NB4 (cell line): ENCODE measurements at regions not wholly inside any gene's neighbourhood (a gene's known extent, or its start where the extent isn't known, plus 50 kb on each side); places are given as distances from the start of the nearest gene placed in this dataset.

Source experiments
- DNase-seq: peaks from one replicate; pipeline ENCODE4 v3.0.0; 2010; ENCODE audit warnings: low read depth
- H3K4me3 ChIP-seq: one replicate; pipeline ENCODE4 v1.5.1; 2011; ENCODE audit warnings: mild to moderate bottlenecking, low read depth, low read length, moderate library complexity
- MAX ChIP-seq: IDR thresholded peaks from 2 replicates; pipeline ENCODE4 v1.6.1; 2011; ENCODE audit warnings: low read depth, low read length
- MYC ChIP-seq: IDR thresholded peaks from 2 replicates; pipeline ENCODE4 v1.6.1; 2011; ENCODE audit warnings: low read depth, low read length
- POLR2A ChIP-seq: IDR thresholded peaks from 2 replicates; pipeline ENCODE4 v1.6.1; 2011; ENCODE audit warnings: mild to moderate bottlenecking; ENCODE audit not compliant: insufficient read length; ENCODE audit errors: extremely low read depth
- TF ChIP-seq, protein P1 (sequence below): IDR thresholded peaks from one replicate; pipeline ENCODE4 v1.5.1; 2012; ENCODE audit warnings: low read depth, low read length

- no peak overlapping the region for H3K4me3 ChIP-seq
- DNase-seq = no peak
- TF ChIP-seq, protein P1, sequence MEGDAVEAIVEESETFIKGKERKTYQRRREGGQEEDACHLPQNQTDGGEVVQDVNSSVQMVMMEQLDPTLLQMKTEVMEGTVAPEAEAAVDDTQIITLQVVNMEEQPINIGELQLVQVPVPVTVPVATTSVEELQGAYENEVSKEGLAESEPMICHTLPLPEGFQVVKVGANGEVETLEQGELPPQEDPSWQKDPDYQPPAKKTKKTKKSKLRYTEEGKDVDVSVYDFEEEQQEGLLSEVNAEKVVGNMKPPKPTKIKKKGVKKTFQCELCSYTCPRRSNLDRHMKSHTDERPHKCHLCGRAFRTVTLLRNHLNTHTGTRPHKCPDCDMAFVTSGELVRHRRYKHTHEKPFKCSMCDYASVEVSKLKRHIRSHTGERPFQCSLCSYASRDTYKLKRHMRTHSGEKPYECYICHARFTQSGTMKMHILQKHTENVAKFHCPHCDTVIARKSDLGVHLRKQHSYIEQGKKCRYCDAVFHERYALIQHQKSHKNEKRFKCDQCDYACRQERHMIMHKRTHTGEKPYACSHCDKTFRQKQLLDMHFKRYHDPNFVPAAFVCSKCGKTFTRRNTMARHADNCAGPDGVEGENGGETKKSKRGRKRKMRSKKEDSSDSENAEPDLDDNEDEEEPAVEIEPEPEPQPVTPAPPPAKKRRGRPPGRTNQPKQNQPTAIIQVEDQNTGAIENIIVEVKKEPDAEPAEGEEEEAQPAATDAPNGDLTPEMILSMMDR = no peak
- TF ChIP-seq POLR2A (no peak), MYC (no peak), MAX (no peak)
Observed at GRCh38 chr13:74066937-74067336, 67.3 kb downstream of the KLF12 start.

DNA sequence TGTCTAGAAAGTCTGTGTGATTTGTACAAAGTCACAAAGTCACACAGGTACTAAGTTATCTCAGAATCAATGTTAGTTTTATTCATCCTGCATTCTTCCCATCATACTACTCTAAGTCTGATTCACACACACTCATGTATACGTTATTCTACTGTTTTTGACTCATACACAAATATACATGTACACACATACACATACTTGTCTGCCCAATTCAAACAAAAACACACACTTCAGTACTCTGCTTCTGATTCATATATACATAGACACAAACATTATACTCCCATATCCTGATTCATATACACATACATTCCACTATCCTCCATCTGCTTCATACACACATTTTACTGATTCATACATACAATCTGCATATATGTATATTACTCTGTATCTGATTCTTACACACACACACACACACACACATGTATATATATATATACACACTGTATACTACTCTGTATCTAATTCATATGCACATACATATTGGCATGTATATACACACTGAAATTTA is 69.3 kb downstream of the KLF12 start:
- DNase-seq = no peak
- no peak overlapping the region for H3K4me3 ChIP-seq
- TF ChIP-seq MAX = no peak
- no peak for TF ChIP-seq POLR2A
- no peak for TF ChIP-seq MYC
- TF ChIP-seq, protein P1 = no peak

GRCh38 chr13:74063533-74064100 is 70.6 kb downstream of the KLF12 start:
- no peak overlapping the region for H3K4me3 ChIP-seq
- DNase-seq = no peak
- TF ChIP-seq POLR2A (no peak), MAX (no peak), MYC (no peak)
- TF ChIP-seq, protein P1 = no peak

DNA sequence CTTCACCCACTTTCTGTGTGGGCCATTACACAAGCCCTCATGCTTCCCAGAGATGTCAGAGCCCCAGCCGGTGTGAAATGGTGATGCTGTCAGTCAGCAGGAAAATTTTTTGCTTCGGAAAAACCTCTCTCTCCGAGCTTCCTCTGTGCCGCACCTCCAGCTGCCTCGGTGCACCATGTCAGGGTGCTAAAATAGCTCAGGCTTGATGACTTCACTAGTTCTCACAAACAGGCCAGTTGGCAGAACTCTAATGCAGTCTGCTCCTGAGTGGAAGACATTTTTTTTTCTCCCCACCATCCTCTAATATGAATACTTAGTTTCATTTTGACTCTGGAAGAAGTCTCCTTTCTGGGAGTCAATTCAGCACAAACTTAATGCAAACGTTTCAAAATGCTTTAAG is 71.3 kb downstream of the KLF12 start:
- no peak for DNase-seq
- H3K4me3 ChIP-seq = no peak overlapping the region

DNA sequence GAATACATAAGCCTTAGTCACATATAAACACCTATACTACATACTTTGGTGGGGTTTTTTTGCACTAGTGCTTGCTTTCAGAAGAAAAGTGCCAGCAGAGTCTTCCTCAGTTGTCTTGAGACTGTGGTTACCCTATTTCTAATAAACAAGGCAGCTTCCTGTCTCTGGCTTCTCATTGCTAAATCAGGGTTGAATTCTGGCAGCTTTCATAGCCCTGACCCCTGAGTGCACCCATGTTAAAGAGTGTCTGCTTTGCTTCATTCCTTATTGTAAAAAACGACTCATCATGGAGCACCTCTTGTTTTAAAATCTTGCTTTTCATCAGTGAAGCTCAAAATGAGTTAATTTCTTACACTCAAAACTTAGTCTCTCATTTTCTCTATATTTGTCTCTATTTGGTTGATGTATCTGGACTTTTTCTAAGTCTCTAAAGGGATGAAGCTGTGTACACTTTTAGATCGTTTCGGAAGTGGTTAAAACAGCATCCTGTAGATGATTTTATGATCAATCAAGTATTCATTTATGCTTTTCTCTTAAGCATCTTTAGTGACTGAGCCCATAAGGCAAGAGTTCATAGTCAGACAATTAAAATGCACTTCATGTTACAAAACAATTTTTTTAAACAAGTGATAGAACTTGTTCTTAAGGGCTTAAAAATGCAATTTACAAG is 72.1 kb downstream of the KLF12 start:
- TF ChIP-seq, protein P1 = no peak
- TF ChIP-seq MYC (no peak), POLR2A (no peak), MAX (no peak)
- DNase-seq = no peak
- H3K4me3 ChIP-seq = no peak overlapping the region

More for the DNA sequence above, 71.3 kb downstream of the KLF12 start:
- TF ChIP-seq MYC (no peak), MAX (no peak), POLR2A (no peak)
- TF ChIP-seq, protein P1 = no peak
